GM18508 (cell line): ENCODE measurements at regions not wholly inside any gene's neighbourhood (a gene's known extent, or its start where the extent isn't known, plus 50 kb on each side); places are given as distances from the start of the nearest gene placed in this dataset.
"Not testable (repeated sequence)": the region's sequence is repeated elsewhere in the genome, so short reads cannot be mapped to it uniquely, and the experiment has no call there.

Source experiments
- ATAC-seq: cut with Tn5 transposase; IDR thresholded peaks from one replicate; pipeline ENCODE4 v1.9.1; 2021; ENCODE audit warnings: moderate number of reproducible peaks; ENCODE audit not compliant: insufficient read depth, unreplicated experiment

DNA sequence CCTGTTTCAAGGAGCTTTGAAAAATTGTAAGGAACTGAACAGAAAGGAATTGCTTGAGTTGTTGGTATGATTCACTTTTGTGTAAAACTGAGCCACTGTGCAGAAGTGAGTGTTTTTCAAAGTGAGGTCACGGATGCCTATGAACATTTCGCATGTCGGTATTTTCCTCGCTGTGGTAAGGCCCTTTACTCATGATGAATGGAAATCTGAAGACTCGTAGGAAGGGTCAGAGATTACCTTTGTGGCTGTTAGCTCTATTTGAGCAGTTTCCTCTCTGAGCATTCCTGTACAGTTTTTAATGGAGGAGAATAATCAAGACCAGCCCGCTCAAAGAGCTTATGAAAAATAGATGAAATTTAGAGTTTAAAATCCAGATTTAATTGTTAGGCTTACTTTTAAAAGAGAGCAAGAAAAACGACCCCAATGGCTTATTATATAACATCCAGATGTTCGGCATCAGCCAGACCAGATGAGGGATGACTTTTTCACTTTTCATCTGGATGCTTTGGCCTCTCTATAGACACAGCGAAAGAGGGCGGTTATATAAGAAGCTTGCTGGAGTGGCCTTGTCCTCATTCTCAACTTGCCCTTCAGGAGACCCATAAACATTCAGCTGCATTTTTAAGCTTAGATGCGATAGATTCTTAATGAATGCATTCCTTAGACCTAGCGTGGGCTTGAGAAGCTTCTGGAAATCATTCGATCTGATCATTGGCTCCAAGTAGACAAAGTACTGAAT, 99.5 kb downstream of the CD83 start:
- ATAC-seq, result no peak

DNA sequence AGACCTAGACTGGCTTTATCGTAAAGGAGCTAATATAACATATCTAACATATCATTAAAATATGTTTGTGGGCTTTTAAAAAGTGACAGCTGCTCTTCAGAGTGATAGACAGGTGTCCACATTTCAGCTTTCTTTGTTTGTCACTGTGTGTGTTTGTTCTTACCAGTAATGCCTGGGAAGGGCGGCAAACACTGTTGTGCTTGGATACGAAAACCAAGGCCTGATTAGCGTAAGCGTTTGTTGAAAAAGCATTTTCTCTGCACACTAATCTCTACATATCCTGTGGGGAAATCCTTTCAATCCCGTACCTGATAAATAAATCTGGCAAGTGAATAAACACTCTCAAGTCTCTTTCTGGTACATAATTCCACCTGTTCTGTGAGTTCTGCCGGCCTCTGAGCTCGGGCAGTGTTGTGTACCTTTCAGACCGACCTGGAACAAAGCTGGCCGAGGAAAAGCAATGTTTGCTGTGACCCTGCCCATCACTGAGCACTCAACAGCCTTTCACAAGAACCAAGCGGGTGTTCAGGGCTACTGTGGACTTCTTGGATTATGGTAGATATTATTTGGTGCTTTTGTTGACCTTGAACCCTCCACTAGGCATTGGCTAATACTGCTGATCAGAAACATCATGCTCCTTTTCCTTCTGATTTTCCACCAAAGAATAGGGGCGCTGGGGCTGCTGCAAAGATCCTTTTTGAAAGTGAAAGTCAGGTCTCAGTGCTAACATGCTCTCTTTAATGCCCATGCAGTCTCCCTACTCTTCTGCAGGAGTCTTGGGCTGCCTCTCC, 100.4 kb downstream of the CD83 start:
- no peak for ATAC-seq

DNA sequence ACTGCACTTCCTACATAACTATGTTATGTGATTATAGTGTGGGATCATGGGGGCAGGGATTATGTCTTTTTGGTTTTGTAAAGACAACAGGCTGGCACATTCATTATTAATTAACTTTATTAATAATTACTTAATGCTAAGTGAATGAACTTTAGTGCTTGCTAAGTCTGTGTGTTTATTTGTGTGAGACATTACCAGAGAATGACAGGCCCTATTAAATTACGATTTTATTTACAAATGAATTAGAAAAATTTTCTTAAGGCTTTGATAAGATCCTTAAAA, 100.9 kb downstream of the CD83 start:
- ATAC-seq, result no peak

DNA sequence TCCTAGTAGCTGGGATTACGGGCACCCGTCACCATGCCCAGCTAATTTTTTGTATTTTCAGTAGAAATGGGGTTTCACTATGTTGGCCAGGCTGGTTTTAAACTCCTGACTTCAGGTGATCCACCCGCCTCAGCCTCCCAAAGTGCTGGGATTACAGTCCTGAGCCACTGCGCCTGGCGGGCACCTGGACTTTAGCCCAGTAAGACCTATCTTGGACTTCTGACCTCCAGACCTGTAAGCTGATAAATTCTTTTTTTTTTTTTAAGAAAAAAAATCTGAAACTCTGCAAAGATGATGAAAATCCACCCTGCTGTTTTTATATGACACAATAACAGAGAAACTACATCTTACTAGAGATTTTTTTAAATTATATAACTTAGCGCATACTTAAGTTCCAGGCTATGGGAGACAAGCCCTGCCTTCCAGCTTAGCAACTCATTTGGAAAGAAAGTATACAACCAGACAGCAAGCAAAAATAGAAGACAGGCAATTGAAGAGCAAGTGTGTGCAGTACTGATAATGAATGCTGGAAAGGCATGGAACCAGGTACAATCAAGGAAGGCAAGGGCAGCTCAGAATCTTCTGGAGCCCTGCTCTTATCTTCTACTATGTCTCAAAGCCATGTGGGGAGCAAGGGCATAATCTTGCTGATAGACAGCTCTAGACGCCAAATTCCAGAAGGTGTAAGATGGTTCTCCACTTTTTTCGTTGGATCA, 104.2 kb downstream of the CD83 start:
- no peak for ATAC-seq

DNA sequence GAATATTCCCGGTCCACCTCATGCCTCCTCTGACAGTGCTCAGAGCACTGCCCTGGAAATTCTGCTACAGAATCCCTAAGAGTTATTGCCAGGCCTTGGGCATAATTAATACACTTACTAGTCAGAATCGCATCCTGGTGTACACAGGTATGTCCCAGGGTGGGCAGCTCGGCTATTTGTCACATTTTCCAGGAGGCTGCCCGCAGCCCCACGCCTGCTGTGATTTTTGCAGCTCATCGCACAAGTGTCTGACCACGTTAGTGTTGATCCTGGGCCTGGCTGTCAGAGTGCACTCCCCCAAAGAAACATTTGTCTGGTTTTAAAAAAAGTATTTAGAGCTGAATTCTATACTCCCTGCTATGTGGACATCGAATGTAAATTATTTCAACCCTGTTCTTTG, 105.4 kb downstream of the CD83 start:
- ATAC-seq, result no peak

DNA sequence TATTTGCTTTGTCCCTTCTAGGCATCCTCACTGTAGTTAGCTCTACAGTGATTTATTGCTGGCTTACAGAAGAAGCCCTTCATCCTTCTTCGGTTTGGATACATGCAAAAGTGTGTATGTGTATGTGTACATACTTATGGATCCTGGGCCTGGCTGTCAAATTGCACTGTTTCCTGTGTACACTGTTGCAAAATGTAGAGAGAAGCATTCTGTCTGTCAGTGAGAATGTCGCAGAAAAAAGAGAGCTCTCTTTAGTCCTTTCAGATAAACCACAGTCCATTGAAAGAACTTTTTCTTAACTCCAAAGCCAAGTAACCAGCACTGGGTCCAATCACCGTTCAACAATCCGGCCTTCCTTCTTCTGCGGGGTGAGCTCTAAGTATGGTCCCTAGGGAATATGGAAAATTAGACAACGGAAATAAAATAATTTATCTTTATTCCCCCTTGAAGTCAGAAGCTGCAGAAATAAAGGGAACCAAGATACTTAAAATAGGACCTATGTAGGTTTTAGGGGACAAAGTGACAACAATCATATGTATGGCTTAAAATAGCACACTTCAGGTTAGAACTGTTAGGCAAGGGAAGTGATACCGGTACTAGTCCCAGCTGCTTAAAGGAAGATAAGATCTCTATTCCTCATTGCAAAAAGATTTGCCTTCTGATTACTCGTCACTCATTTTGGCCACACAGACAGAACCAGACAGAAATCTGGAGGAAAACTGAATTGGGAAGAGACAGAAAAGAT, 107.0 kb downstream of the CD83 start:
- ATAC-seq, result no peak

DNA sequence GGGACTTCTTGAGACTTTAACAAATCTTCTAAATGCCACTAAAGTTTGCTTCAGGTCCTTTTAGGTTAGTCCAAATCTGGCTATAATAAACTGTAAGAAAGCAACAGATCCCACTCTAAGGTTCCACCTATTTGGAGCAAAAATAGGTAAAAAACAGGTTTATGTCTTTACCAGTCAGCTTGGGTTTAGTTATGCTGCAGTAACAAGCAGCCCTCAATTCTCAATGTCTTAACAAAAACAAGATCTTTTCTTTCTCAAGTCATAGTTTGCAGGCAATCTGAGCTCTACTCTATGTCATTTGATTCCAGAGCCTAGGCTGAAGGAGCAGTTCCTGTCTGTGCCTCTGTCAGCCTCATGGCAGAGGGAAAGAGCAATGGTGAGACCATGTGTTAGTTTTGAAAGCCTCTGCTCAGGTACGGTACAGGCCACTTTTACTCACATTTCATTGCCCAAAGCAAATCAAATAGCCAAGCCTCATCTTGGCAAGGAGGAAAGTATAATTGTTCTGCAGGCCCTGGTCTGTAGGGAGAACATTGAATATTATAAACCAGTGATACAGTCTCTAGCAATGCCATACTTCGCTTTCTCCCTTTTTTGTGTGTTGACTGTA, 108.6 kb downstream of the CD83 start:
- ATAC-seq, result no peak

DNA sequence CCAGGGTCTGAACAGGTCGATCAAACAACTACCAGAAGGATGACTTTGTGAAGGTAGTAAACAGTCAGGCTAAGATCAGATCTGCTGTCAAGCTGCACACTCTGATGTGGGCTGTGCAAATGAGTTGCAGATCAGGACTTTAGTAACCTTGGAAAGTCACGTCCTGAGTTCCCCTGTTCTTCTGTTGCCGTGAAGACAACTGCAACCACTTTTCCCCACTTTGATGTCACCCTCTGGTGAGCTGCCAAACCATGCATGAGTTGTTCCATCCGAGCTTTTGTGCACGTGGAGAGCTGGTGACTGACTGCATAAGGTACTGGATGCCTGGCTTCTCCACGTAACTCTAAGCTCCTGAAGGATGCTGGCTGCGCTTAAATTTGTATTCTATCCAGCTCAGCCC, 111.0 kb downstream of the CD83 start:
- no peak for ATAC-seq

DNA sequence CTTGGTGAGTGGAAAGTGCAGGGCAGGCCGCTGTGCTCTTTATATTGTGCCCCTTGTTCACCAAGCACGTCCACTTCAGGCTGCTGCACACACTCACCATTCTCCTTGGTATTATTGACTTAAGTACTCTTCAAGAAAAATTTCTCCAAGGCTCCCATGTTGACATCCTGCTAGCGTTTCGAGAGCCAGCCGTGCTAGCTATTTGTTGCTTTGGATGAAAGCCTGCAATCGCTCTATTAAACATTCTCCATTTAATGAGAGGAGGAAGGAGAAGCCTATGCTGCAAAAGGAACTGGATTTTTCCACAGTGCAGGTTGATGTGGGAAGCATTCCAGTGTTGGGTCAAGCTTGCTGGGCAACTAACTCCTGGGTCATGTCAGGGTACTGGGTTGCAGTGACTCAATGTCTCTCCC, 113.5 kb downstream of the CD83 start:
- ATAC-seq, result no peak

DNA sequence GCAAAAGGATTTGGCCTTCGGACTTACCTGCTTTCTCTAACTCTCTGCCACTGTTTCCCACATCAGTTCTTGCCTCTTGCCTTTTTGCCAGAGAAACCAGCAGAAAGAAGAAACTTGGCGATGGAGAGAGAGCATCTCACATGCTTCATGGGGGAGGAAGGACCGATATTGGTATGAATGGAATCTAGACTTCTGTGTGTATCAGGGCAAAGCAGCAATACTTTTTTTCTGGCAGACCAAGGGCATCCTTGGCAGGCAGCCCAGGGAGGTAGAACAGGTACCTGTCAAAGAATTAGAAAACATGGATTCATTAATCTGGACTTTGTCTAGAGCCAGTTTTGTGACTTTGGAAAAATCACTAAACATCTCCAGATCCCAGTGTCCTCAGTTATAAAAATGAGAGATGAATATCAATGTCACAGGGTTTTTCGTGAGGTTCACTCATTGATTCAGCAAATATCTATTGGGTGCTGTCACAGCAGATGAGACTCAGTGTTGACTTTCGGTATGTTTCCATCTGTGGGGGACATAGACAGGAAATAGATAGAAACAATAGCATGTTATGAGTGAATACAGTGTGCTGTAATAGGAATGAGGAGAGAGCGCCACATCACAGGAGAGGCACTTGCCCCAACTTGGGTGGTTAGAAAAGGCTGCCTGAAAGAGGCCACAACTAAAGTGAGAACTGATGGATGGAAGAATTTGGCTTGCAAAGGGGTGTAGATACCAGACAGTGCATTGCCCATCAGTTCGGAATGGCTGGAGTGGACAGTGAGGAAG, 114.1 kb downstream of the CD83 start:
- no peak for ATAC-seq

DNA sequence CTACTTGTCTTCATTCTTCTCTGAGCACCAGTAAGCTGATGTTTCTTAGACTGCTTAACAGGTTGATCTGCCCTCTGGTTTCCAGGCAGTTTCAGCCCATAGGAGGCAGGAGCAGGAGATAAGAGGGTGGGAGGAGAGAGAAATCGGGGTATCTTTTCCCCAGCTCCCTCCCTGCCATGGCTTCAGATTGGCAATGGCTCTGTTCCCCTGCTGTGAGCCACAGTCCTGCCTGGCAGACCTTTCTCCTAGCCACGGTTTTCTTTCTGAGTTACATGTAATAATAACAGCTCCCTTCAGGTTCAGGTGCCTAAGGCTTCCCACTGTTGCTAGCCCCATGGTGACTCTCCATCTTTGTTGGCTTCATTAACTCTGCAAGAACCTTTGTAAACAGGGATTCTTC, 115.3 kb downstream of the CD83 start:
- no peak for ATAC-seq

DNA sequence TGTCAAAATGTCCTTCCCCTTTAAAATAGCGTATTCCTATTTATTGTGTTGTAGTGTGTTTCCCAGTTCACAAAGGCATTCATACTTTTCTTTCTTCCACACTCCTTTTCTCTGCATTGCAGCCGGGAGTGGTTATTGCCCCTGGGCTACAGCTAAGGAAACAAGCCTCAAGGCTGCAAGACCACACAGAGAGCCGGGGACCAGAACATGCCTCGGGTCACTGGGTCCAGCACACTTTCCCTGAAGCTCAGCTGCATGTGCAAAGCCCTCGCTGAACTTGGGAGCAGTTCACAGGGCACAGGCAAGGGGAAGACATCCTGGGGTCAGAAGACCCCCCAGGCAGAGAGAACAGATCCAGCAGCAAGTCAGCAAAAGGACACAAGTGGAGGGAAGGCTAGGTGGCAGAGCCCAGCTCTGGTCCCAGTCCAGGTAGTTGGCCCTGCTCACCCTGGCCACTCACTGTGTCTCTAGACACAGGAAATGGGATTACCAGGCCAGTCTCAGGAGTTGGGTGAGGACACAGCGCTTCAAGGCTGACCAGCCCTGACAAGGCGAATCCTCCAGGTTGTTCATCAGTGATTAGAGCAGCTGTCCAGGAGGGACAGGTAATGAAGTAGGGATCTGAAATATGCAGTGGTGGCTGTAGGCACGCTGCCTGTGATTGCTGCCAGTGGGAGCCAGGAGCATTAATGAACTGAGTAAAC, 118.2 kb downstream of the CD83 start:
- ATAC-seq, result no peak

DNA sequence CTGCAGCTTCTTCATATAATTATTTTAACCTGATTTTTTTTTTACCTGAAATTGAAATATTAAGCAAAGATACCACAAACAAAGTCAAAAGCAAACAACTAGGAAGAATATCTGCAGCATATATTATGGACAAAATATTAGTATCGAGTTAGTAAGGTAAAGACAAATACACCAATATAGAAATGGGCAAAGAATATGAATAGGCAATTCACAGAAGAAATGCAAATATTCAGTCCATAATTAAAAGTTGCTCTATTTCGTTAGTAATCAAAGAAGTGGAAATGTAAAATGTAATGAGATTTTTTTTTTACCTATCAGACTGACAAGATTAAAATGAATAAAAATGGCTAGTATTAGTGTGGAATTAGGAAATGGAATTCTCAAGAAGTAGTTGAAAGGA, 121.5 kb downstream of the CD83 start:
- no peak for ATAC-seq

DNA sequence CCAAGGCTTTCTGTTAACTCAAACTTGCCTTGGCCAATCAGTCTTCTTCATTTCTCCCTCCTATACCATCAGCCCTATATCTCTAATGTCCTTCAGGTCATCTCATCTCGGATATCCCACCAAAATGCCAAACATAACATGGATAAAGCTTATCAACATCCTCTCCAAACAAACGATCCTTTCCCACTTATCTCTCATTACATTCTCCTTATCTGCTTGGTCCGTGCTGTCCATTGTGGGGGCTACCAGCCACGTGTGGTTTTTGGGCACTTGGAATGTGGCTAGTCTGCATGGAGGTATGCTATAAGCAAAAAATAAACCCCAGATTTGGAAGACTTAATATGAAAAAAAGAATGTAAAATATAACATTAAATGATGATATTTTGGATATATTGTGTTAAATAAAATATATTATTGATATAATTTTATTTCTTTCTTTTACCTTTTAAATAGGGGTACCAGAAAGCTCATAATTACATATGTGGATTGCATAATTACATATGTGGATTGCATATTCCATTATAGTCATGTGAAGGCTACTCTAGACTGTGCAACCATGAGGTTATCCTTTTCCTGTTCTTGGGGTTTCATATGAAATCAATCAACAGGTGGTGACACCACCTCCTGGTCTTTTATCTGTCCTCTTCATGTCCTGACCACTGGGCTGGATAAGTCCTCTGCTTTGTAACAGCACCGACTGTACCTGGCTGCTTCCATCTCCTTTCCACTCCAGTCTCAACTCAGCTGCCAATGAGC, 123.0 kb downstream of the CD83 start:
- ATAC-seq, result no peak

DNA sequence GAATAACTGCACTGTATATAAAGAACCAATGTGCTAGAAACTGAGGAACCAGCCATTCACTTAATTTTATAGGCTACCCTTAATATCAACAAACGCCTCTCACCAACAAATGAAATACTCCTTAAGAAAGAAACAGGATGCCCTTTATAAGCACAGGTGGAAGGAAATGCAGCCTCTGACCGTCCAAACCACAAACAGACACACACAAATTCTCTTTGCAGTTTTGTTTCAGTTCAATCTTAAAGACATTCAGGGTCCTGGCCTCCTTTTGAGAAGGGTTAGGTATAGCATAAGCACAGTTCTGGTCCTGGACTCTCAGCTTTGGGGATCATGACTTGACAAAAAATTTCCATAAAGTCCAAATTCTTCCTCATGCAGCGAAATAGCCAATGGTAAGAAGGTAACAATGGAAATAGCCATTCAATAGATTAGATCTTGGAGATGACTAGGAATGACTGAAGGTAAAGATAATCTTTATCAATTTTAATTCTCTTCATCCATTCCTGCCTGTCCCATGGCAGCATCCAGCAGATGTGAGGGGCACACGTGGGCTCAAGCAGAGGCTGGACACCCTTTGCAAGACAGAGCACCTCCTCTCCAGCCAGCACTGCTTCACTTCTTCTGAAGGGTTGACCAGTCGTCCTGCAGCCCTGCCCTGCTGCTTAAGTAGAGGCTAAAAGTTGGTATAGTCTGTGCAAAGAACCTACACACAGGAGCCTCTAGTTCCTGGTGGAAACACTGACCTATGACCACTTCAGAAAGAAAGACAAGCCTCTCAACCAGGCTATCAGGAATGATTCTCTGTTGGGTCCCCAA, 123.9 kb downstream of the CD83 start:
- ATAC-seq, result no peak

DNA sequence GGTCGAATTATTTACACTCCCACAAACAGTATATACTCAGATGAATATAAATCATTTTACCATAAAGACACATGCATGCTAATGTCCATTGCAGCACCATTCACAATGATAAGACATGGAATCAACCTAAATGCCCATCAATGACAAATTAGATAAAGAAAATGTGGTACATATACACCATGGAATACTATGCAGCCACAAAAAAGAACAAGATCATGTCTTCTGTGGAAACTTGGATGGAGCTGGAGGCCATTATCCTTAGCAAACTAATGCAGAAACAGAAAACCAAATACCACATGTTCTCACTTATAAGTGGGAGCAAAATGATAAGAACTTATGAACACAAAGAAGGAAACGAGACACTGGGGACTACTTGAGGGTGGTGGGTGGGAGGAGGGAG, 125.3 kb downstream of the CD83 start:
- ATAC-seq, result not testable (repeated sequence)

DNA sequence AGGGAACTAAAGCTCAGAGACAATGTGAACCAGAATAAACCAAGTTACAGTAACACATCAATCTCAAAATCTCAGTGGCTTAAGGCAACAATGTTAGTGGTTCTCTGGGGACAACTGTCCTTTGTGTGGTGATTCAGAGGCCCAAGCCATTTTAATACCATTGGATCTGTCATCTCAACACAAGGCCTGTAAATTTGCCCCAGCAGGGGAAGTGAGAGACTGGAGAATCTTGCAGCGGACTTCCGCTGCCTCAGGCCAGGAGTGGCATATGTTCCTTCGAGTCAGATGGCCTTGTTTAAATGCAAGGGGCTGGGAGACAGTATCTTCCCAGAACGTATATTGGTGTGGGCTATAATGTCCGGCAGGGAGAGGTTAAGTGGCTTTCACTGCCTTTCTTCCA, 126.0 kb downstream of the CD83 start:
- no peak for ATAC-seq

DNA sequence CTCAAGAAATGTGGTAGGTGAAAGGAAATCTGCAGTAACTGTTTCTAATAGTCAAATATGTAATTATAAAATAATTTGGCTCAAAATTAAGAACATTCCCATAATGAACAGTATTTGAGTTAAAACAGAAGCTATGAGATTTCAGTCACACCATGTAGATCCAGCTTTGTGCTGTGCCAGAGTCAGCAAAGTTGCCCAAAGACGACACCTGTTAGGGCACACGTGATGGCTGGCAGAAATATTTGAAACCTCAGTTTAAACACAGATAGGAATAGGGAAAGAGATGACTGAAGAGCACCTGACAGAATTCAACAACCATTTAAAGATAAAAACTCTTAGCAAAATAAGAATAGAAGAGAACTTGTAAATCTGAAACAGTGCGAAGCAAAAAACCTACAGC, 129.3 kb downstream of the CD83 start:
- ATAC-seq, result no peak
